Stomach (tissue), 4 donors: ENCODE measurements at regions not wholly inside any gene's neighbourhood (a gene's known extent, or its start where the extent isn't known, plus 50 kb on each side); places are given as distances from the start of the nearest gene placed in this dataset.
"Not testable (repeated sequence)": the region's sequence is repeated elsewhere in the genome, so short reads cannot be mapped to it uniquely, and the experiment has no call there.

ENCODE experiments used
- CTCF ChIP-seq, 7 experiments: fragments of 450-650 bp in 4 of 7; fragments of 200-600 bp in 3 of 7; sonication (generic) in 3 of 7; IDR thresholded peaks; one replicate each; pipeline ENCODE4 v1.5.1; 2016 to 2019; ENCODE audit warnings: antibody characterized with exemption in 7 of 7, control low read depth in 2 of 7, mild to moderate bottlenecking in 1 of 7
- EP300 ChIP-seq: sonication (generic); formaldehyde crosslinking; IDR thresholded peaks from one replicate; pipeline ENCODE4 v1.6.1; 2017; ENCODE audit warnings: antibody characterized with exemption
- POLR2A ChIP-seq, 4 donors: fragments of 450-650 bp; IDR thresholded peaks; one replicate each; pipeline ENCODE4 v1.6.1; 2016; ENCODE audit warnings: antibody characterized with exemption in 4 of 4, control low read depth in 2 of 4, mild to moderate bottlenecking in 1 of 4, moderate library complexity in 1 of 4
- POLR2AphosphoS5 ChIP-seq, 3 donors: sonication (generic); formaldehyde crosslinking; IDR thresholded peaks; one replicate each; pipeline ENCODE4 v1.6.1; 2016; ENCODE audit warnings: antibody characterized with exemption in 3 of 3

DNA sequence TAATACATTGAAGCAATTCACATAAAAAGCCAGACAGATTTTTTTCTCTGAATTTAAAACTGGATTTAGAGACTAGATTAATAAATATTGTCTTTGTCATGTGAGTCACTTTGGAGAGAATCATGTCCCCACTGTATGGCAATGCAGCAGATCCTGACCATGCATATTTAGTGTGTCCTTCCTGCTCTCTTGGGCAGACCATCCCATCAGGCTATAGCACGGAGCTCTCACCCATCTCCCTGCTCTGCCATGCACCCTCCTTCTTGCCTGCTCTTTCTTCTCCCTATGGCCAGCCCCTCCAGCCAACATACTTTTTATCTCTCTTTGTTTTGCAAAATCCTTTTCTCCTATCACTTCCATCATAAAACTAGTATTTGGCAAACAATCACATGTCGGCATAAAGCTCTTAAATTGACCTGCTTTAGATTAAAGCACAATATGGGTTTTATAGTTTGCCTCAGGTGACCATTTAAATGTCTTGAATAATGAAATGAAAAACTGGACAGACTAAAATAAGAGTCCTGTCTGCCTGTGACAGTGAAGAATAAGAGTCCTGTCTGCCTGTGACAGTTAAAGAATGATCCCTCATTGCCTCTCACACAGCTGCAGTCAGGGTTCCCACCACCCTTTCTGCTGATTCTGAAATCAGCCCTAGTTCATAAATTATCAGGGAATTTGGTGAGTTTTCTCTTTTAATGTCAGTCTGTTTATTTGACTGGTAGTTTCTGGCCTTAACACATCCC is 315.0 kb upstream of the PLGLB2 start:
- TF ChIP-seq CTCF (IDR thresholded peaks at IDR 0.05); POLR2A (IDR thresholded peaks at IDR 0.05); EP300; POLR2AphosphoS5 (IDR thresholded peaks at IDR 0.05): not testable (repeated sequence)
